ENCODE measurements at regions not wholly inside any gene's neighbourhood (a gene's known extent, or its start where the extent isn't known, plus 50 kb on each side); places are given as distances from the start of the nearest gene placed in this dataset.

DNA sequence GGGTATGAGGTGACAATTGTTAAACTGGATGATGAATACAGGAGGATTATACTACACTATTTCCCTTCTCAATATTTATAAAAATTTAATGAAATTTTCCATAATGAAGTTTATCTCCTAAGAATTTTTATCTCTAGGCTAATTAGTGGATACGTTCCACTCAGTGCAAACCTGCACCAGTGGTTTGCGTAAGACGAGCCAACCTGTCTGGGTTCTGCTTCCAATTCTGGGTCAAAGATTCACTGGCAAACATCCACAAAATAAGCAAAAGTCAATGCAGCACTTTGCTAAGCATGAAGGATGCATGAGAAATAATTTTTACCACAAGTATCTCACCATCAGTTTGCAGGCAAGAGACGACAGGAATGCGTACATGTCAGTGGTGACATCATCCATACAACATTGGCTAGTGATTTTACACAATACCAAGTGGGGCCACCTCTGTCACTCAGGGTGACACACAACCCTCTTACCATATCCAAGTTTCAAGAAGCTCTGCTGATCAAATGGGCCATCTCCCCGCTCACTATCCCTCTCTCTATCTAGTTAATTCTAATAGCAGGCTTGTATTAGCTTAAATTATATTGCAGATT lies 51.7 kb downstream of the FAM50B start:
- 81% methylated on average over 6 of the region's 6 CpGs for WGBS
- Histone ChIP-seq H3K27me3 (ENCODE audit: control insufficient read depth, insufficient read depth) (no peaks in the 10 kb centered on the region), H3K4me3 (ENCODE audit: low read length) (no peak overlapping the region), H3K27ac (ENCODE audit: low read length) (no peak overlapping the region), H3K4me1 (ENCODE audit: control insufficient read depth, insufficient read depth, low read length) (no peaks in the 10 kb centered on the region), H3K9me3 (ENCODE audit: control insufficient read depth, low read length) (no peaks in the 10 kb centered on the region)
- no peak for ATAC-seq
- intact Hi-C loops (cut with DNase I): no loop called here
- DNase-seq: no peak

DNA sequence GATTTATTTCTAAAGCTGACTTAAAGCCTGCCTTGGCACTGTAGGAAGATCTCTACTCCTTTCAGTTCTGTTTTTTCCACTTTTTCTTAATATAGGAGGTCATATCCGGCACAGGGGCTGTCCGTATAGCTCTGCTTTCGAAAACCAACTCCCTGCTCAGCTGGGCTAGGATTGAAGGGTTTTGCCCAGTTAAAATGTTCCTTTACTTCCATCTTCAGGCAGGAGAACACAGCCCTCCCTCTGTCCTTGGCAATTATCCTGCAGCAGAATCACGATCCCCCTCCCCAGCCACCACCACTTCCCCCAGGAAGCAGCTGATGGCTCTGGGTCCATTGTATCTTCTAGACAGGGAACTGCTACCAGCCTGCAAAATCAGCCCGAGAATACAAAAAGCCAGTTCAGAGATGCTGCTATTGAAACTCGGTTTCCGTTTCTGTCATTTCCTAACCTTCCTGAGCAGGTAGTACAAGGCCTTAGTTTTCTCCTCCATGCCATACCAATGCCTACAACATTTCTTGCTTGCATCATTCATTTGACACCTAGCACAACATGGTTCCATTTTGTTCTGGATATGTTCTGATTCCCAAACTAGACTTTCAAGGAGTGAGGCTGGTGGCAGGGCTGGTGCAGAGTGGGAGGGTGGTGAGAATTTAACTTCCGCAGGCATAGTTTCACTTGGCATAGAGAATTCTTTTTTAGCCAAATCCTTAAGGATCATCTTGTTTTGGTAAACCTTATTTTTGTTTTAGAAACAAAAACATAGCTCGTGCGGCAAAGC lies 53.9 kb downstream of the FAM50B start:
- no peak overlapping the region for H3K27ac ChIP-seq (ENCODE audit: low read length)
- 72% methylated on average over 10 of the region's 10 CpGs for WGBS

DNA sequence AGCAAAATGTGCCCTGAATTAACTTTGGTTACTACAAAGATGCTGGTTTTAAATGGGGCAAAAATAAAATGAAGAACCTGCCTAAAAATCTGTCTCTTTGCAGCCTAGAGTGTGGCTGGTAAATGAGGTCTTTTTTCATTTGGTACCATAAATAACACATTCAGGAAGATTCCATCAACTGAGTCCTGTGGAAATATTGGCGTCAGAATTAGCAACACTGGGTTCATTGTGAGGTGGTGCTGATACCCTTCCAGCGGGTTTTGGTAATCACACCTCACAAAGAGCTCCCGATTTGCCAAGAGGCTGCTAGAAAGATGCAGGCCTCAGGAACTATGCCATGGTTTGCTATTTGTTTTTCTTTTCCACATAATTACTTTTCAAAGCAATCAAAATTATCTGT lies 55.3 kb downstream of the FAM50B start:
- WGBS: 60% methylated on average over 3 of the region's 3 CpGs
- intact Hi-C loops (cut with DNase I): no loop called here
- H3K4me1 ChIP-seq (ENCODE audit: control insufficient read depth, insufficient read depth, low read length): no peaks in the 10 kb centered on the region
- no peaks in the 10 kb centered on the region for H3K9me3 ChIP-seq (ENCODE audit: control insufficient read depth, low read length)
- DNase-seq: no peak
- no peak overlapping the region for H3K27ac ChIP-seq (ENCODE audit: low read length)
- no peak for ATAC-seq
- H3K4me3 ChIP-seq (ENCODE audit: low read length): no peak overlapping the region
- no peaks in the 10 kb centered on the region for H3K27me3 ChIP-seq (ENCODE audit: control insufficient read depth, insufficient read depth)

More for the DNA sequence above, 53.9 kb downstream of the FAM50B start:
- H3K4me3 ChIP-seq (ENCODE audit: low read length): no peak overlapping the region
- DNase-seq: no peak
- H3K27me3 ChIP-seq (ENCODE audit: control insufficient read depth, insufficient read depth): no peaks in the 10 kb centered on the region
- intact Hi-C loops (cut with DNase I): no loop called here
- H3K9me3 ChIP-seq (ENCODE audit: control insufficient read depth, low read length): no peaks in the 10 kb centered on the region
- no peaks in the 10 kb centered on the region for H3K4me1 ChIP-seq (ENCODE audit: control insufficient read depth, insufficient read depth, low read length)
- no peak for ATAC-seq

DNA sequence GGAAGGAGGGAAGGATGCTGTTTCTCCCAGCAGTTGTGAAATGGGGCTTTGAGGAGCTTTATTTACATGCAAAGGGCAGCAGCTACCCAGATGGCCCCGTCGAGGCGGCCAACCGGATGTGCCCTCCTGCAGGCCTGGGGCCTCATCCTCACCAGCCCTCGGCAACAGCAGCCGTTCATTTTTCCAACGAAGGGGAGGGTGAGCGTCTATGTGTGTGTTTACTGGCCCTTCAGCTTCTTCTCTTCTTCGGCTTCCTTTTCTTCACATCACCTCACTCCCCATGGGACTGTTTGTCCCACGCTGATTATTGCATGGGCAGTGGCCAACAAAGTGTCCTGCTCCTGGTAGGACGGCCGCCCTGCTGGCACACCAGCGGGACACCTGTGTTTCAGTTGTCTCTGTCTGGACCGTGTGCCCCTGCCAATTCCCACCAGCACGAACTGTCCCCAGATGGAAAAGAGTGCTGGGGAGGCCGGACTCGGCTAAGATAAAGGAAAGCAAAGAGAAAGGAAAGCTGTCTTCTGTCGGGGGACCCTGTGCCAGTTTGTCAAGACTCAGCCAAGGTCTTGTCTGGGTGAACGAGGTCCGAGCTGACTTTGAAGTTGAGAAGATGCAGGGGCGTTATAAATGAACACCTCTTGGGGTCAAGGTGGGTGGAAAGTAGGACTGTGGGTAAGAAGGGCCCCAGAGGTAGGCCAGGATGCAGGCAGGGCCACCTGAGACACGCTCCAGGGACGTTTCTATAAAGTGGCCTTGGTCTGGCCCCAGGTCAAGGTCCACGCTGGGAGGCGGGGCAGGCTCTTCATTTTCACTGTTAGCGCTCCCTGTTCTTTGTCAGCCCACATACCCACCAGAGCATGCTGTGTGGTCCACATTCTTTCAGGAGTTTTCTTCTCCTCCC lies 57.0 kb downstream of the FAM50B start:
- WGBS: 57% methylated on average over 26 of the region's 26 CpGs
- peak; percentile 54 to 79 for ATAC-seq
- intact Hi-C loops (cut with DNase I): no loop called here
- DNase-seq: peak in 2 of 3 donors; percentile 70 to 71
- peaks cover 2% of the 10 kb centered on the region for H3K4me1 ChIP-seq (ENCODE audit: control insufficient read depth, insufficient read depth, low read length)
- no peaks in the 10 kb centered on the region for H3K27me3 ChIP-seq (ENCODE audit: control insufficient read depth, insufficient read depth)
- no peaks in the 10 kb centered on the region for H3K9me3 ChIP-seq (ENCODE audit: control insufficient read depth, low read length)
- H3K4me3 ChIP-seq (ENCODE audit: low read length): no peak overlapping the region
- H3K27ac ChIP-seq (ENCODE audit: low read length): peak overlapping the region; percentile 69

DNA sequence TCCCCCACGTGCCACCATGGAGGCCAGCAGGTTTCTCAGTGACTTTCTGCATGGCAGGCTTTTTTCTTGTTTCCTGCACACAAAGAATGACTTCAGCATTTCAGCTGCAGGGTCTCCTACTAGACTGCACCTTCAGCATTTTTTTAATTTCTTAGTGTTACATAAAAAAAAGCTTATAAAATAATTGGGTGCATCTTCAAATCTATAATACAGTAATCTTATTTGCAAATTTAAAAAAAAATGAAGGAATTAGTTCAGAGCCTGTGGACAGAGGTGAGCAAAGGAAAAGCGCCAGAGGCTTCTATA lies 57.6 kb downstream of the FAM50B start:
- no peak overlapping the region for H3K27ac ChIP-seq (ENCODE audit: low read length)
- no peaks in the 10 kb centered on the region for H3K27me3 ChIP-seq (ENCODE audit: control insufficient read depth, insufficient read depth)
- H3K4me3 ChIP-seq (ENCODE audit: low read length): no peak overlapping the region
- ATAC-seq: no peak
- no peaks in the 10 kb centered on the region for H3K9me3 ChIP-seq (ENCODE audit: control insufficient read depth, low read length)
- intact Hi-C loops (cut with DNase I): no loop called here
- peaks cover 8% of the 10 kb centered on the region for H3K4me1 ChIP-seq (ENCODE audit: control insufficient read depth, insufficient read depth, low read length)
- 95% methylated on average over 2 of the region's 2 CpGs for WGBS
- no peak for DNase-seq

DNA sequence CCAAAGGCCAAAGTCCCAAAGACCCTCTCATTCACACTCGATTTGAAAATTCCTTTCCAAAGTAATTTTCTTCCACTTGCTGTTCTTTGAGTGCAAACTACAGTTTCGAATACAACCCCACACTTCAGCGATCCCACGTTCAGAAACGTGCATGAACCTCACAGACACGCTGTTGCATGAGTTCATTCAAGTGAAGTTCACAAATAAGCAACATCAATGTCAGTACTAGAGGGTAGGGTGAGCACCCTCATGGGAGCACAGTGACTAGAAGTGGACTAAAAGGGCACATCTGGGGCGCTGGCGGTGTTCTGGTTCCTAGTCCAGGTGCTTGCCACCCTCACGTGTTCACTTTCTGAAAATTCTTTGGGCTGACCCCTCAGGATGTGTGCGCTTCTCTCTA lies 59.0 kb downstream of the FAM50B start:
- Histone ChIP-seq H3K27ac (ENCODE audit: low read length) (no peak overlapping the region), H3K27me3 (ENCODE audit: control insufficient read depth, insufficient read depth) (no peaks in the 10 kb centered on the region), H3K4me3 (ENCODE audit: low read length) (no peak overlapping the region), H3K4me1 (ENCODE audit: control insufficient read depth, insufficient read depth, low read length) (peaks cover 12% of the 10 kb centered on the region), H3K9me3 (ENCODE audit: control insufficient read depth, low read length) (no peaks in the 10 kb centered on the region)
- ATAC-seq: no peak
- intact Hi-C loops (cut with DNase I): no loop called here
- DNase-seq: no peak
- WGBS: 95% methylated on average over 10 of the region's 10 CpGs

DNA sequence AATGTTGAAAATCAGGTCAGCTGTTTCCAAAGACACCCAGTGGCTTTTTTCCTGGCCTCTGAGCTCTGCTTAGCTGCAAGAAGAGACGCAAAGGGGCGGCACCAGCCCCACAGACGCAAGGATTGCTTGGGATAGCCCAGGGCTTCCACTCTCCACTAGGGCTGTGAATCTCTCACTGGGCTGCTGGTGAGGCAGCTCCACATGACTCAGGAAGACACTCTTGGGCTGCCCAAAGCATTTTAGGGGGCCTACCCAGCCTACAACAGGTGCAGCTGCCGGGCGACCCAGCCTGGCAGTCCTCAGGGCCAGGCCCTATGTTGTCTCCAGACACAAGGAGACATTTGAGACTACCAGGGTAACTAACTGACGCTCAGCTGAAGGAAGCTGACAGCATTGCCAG lies 59.8 kb downstream of the FAM50B start:
- H3K27ac ChIP-seq (ENCODE audit: low read length): no peak overlapping the region

DNA sequence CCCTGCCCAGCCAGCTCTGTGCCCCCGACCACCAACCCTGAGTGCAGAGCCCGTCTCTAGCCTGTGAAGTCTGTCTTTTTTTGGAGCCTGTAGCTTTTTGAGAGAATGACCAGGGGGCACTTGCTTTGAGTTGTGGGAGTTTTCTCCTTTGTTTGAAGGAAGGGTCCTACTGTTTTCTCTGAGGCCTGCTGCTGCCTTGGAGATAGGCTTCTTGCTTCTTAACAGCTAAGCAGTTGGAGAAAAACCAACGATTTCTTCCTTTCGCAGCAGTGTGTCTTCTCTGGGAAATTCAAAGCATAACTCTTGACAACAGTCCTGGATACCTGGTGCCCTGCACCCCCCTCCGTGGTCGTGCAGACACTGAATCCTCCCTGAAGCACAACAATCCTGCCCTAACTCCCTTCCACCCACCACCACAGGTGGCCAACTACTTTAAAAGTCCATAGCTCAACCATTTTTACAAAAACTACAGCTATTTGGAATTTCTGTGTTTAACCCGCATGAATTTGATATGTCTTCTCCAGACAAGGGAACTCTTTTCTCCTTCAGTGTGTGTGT lies 61.0 kb downstream of the FAM50B start:
- intact Hi-C loops (cut with DNase I): no loop called here

More for the DNA sequence above, 59.8 kb downstream of the FAM50B start:
- H3K27me3 ChIP-seq (ENCODE audit: control insufficient read depth, insufficient read depth): no peaks in the 10 kb centered on the region
- H3K4me3 ChIP-seq (ENCODE audit: low read length): no peak overlapping the region
- H3K9me3 ChIP-seq (ENCODE audit: control insufficient read depth, low read length): no peaks in the 10 kb centered on the region
- 96% methylated on average over 6 of the region's 6 CpGs for WGBS
- ATAC-seq: no peak
- DNase-seq: no peak
- intact Hi-C loops (cut with DNase I): no loop called here
- peaks cover 12% of the 10 kb centered on the region for H3K4me1 ChIP-seq (ENCODE audit: control insufficient read depth, insufficient read depth, low read length)

DNA sequence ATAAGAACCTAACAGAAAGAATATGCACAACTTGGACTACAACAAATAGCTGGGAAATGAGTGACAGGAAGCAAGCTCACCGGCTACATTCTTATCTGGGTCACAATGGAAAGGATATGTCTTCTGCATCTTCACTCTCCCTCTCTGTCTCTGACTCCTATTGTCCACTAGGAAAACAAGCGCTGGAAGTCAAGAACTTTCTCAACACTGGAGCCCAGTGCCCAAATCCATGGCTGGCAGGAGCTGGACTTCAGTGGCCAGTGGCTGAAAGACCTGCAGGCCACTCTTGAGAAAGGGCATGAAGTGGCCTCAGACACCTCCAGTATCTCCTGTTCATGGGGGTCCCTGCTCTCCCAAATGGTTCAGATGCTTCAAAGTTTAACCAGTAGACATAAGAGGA lies 62.0 kb downstream of the FAM50B start:
- H3K27ac ChIP-seq (ENCODE audit: low read length): peak overlapping the region; percentile 99
- WGBS: 58% methylated on average over 2 of the region's 2 CpGs

More for the DNA sequence above, 61.0 kb downstream of the FAM50B start:
- no peak for DNase-seq
- ATAC-seq: no peak
- WGBS: 84% methylated on average over 7 of the region's 7 CpGs
- Histone ChIP-seq H3K27ac (ENCODE audit: low read length) (no peak overlapping the region), H3K4me1 (ENCODE audit: control insufficient read depth, insufficient read depth, low read length) (peaks cover 14% of the 10 kb centered on the region), H3K9me3 (ENCODE audit: control insufficient read depth, low read length) (no peaks in the 10 kb centered on the region), H3K27me3 (ENCODE audit: control insufficient read depth, insufficient read depth) (no peaks in the 10 kb centered on the region), H3K4me3 (ENCODE audit: low read length) (no peak overlapping the region)

DNA sequence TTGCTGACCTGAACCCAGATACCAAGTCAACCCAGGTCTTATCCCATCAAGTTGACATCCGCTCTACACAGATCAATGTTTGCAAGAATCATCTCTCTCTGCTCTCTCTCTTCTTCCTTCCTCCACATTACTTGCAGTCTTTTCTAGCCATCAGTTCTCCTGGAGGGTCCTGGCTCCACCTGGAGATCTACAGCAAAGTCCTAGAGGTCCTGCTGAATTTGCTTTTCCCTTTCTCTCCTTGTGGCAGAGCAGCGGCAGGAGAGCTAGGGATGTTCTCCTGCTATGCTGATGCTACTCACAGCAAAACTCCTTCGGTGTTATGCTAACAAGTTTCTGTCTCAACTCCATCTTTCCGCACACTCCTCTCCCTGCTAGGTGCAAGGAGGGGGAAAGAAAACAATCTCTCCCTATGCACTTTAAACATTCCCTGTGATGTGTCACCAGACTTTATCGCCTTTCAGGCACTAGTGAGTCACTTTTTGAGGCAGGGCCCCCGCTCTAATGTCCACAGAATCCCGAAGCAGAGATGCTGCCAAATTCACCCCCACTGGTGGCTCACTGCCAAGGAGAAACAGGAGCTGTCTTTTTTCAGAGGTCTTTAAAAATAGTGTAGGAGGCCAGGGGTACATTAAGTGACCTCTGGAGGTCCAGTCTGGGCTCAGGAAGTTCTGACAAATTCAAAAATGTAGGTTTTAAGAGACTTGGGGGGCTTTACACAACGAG lies 62.6 kb downstream of the FAM50B start:
- H3K4me1 ChIP-seq (ENCODE audit: control insufficient read depth, insufficient read depth, low read length): peaks cover 14% of the 10 kb centered on the region
- peak; percentile 56 to 82 for ATAC-seq
- no peaks in the 10 kb centered on the region for H3K9me3 ChIP-seq (ENCODE audit: control insufficient read depth, low read length)
- peak overlapping the region; percentile 99 for H3K27ac ChIP-seq (ENCODE audit: low read length)
- H3K4me3 ChIP-seq (ENCODE audit: low read length): no peak overlapping the region
- peak; percentile 74 to 83 (median 82) for DNase-seq
- no peaks in the 10 kb centered on the region for H3K27me3 ChIP-seq (ENCODE audit: control insufficient read depth, insufficient read depth)
- WGBS: 34% methylated on average over 8 of the region's 8 CpGs
- intact Hi-C loops (cut with DNase I): no loop called here

More for the DNA sequence above, 62.0 kb downstream of the FAM50B start:
- DNase-seq (no peak), ATAC-seq (no peak)
- Histone ChIP-seq H3K9me3 (ENCODE audit: control insufficient read depth, low read length) (no peaks in the 10 kb centered on the region), H3K4me3 (ENCODE audit: low read length) (no peak overlapping the region), H3K27me3 (ENCODE audit: control insufficient read depth, insufficient read depth) (no peaks in the 10 kb centered on the region), H3K4me1 (ENCODE audit: control insufficient read depth, insufficient read depth, low read length) (peaks cover 14% of the 10 kb centered on the region)
- intact Hi-C loops (cut with DNase I): no loop called here

Data from right cardiac atrium (tissue), 5 donors.